MM.1S (cell line): ENCODE measurements at regions not wholly inside any gene's neighbourhood (a gene's known extent, or its start where the extent isn't known, plus 50 kb on each side); places are given as distances from the start of the nearest gene placed in this dataset.

Experiments used
- EZH2 ChIP-seq: fragments of 300-600 bp; sonication (generic); optimal IDR thresholded peaks from 2 replicates; pipeline ENCODE3; 2017; ENCODE audit warnings: low read depth, mild to moderate bottlenecking, antibody characterized with exemption, low read length, mixed read lengths
- TF ChIP-seq, protein P1 (sequence below): fragments of 300-600 bp; sonication (generic); IDR thresholded peaks from 2 replicates; pipeline ENCODE4 v1.5.1; 2016; ENCODE audit warnings: antibody characterized with exemption, low read length, mixed read lengths

DNA sequence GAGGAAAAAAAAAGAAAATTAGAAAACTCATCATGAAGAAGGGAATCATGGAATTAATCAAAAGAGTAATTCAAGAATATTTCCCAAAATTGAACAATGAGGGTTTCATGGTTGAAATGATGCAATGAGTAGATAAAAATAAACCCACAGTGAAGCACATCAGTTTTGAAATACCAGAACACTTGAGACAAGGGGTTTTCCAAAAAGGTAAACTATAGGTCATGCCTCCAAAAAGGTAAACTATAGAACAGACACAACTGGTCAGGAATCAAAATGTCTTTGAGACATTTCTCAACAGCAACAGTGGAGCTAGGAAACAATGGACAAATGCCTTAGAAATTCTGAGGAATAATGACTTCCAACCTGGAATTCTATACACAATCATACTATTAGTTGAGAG lies 60.2 kb upstream of the PCSK5 start:
- TF ChIP-seq, protein P1, sequence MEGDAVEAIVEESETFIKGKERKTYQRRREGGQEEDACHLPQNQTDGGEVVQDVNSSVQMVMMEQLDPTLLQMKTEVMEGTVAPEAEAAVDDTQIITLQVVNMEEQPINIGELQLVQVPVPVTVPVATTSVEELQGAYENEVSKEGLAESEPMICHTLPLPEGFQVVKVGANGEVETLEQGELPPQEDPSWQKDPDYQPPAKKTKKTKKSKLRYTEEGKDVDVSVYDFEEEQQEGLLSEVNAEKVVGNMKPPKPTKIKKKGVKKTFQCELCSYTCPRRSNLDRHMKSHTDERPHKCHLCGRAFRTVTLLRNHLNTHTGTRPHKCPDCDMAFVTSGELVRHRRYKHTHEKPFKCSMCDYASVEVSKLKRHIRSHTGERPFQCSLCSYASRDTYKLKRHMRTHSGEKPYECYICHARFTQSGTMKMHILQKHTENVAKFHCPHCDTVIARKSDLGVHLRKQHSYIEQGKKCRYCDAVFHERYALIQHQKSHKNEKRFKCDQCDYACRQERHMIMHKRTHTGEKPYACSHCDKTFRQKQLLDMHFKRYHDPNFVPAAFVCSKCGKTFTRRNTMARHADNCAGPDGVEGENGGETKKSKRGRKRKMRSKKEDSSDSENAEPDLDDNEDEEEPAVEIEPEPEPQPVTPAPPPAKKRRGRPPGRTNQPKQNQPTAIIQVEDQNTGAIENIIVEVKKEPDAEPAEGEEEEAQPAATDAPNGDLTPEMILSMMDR: no peak
- no peak for TF ChIP-seq EZH2
